Stimulated activated CD8-positive, alpha-beta memory T cell treated with anti-CD3 and anti-CD28 coated beads, Interleukin-4, amount 100 ng/mL, for 4 hours (primary cell): ENCODE measurements at regions not wholly inside any gene's neighbourhood (a gene's known extent, or its start where the extent isn't known, plus 50 kb on each side); places are given as distances from the start of the nearest gene placed in this dataset.
A peak's percentile ranks its signal among the peaks of the same experiment; 100 is the strongest.

Experiments used
- DNase-seq, 2 donors: peaks; one replicate each; pipeline ENCODE4 v3.0.0-alpha.2; 2020; ENCODE audit warnings: low read depth in 2 of 2, low spot score in 1 of 2

GRCh38 chr20:24199501-24199900 is 210.9 kb upstream of the GGTLC1 start:
- no peak for DNase-seq

- DNase-seq = no peak
Measured at GRCh38 chr20:24194143-24194542, 205.6 kb upstream of the GGTLC1 start.

GRCh38 chr20:24190905-24191304 is 202.3 kb upstream of the GGTLC1 start:
- DNase-seq = no peak

- no peak for DNase-seq
Measured at GRCh38 chr20:24185791-24186190, 197.2 kb upstream of the GGTLC1 start.

- no peak for DNase-seq
Measured at GRCh38 chr20:24181151-24181550, 192.6 kb upstream of the GGTLC1 start.

- DNase-seq = no peak
Measured at GRCh38 chr20:24169256-24169655, 180.7 kb upstream of the GGTLC1 start.

- DNase-seq = no peak
Measured at GRCh38 chr20:24166412-24166811, 177.8 kb upstream of the GGTLC1 start.

- no peak for DNase-seq
Measured at GRCh38 chr20:24166123-24166381, 177.5 kb upstream of the GGTLC1 start.

- no peak for DNase-seq
Measured at GRCh38 chr20:24165301-24166122, 176.9 kb upstream of the GGTLC1 start.

- no peak for DNase-seq
Measured at GRCh38 chr20:24164360-24164759, 175.8 kb upstream of the GGTLC1 start.

GRCh38 chr20:24163506-24163905 is 174.9 kb upstream of the GGTLC1 start:
- DNase-seq = no peak

GRCh38 chr20:24160563-24161281 is 172.1 kb upstream of the GGTLC1 start:
- no peak for DNase-seq

GRCh38 chr20:24158281-24158680 is 169.7 kb upstream of the GGTLC1 start:
- DNase-seq = no peak

- DNase-seq = peak in 1 of 2 donors; percentile 5
Measured at GRCh38 chr20:24157213-24157612, 168.6 kb upstream of the GGTLC1 start.

- DNase-seq = no peak
Measured at GRCh38 chr20:24153101-24154040, 164.8 kb upstream of the GGTLC1 start.

GRCh38 chr20:24151621-24152294 is 163.2 kb upstream of the GGTLC1 start:
- no peak for DNase-seq

GRCh38 chr20:24150406-24150805 is 161.8 kb upstream of the GGTLC1 start:
- no peak for DNase-seq

GRCh38 chr20:24149881-24150307 is 161.3 kb upstream of the GGTLC1 start:
- no peak for DNase-seq

- no peak for DNase-seq
Measured at GRCh38 chr20:24149175-24149574, 160.6 kb upstream of the GGTLC1 start.

GRCh38 chr20:24148372-24148771 is 159.8 kb upstream of the GGTLC1 start:
- DNase-seq = peak; percentile 5 to 12

- DNase-seq = no peak
Measured at GRCh38 chr20:24147961-24148360, 159.4 kb upstream of the GGTLC1 start.
